ENCODE measurements at regions not wholly inside any gene's neighbourhood (a gene's known extent, or its start where the extent isn't known, plus 50 kb on each side); places are given as distances from the start of the nearest gene placed in this dataset.

DNA sequence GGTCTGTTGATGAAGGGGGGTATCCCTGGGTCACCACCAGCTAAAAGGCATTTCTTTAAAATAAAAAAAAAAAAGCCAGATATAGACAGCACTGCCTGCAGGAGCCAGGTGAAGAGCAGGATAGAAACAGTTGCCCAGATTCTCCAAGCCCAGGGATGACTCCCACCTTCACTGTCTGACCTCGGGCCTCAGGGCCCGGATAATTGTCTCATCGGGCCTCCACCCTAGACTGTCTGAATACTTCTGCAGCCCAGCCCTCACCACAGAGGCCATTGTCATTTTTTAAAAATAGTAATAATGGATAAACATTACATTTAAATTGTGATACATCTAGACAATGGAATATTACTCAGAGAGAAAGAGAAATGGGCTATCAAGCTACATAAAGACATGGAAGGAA lies 92.8 kb upstream of the TNRC6C start:
- no peaks in the 10 kb centered on the region for H3K9me1 ChIP-seq (ENCODE audit: control insufficient read depth, insufficient read depth, low read length)
- CTCF ChIA-PET (ENCODE audit: low intra/inter-chr PET ratio) = no interaction called here
- DNase-seq (ENCODE audit: extremely low read depth in 1 of 4, low spot score in 3 of 4) = no peak
- no TSS peak for BruUV-seq (replicated peaks)
- no peak overlapping the region for H3K9ac ChIP-seq (ENCODE audit: insufficient read depth in 1 of 2, low read depth in 2 of 2, low read length in 2 of 2)
- 11% methylated on average over 3 of the region's 3 CpGs for WGBS (ENCODE audit: insufficient coverage, low coverage, missing lambda C conversion rate)
- H2AFZ ChIP-seq (ENCODE audit: low read depth, low read length) = no peak overlapping the region
- no peaks in the 10 kb centered on the region for H3K79me2 ChIP-seq (ENCODE audit: control insufficient read depth, insufficient read depth, low read length)
- POLR2A ChIA-PET = interaction anchor here (0.7 to 0.8 kb wide), 2 partner anchors 18 to 361 kb away, joined by 3 to 4 read pairs; no protein-coding TSS in a partner anchor
- H3K9me3 ChIP-seq (replicated peaks; ENCODE audit: control insufficient read depth, insufficient read depth, low read depth, low read length) = no peaks in the 10 kb centered on the region
- H3K4me2 ChIP-seq (ENCODE audit: insufficient read depth, low read length) = no peak overlapping the region
- H3K27me3 ChIP-seq (ENCODE audit: control insufficient read depth in 2 of 2, insufficient read depth in 2 of 2, low read length in 2 of 2) = peaks cover 18 to 50% of the 10 kb centered on the region in 2 experiments
- no peak overlapping the region for H3K4me3 ChIP-seq
- H4K20me1 ChIP-seq (replicated peaks; ENCODE audit: control insufficient read depth, insufficient read depth, low read length) = no peaks in the 10 kb centered on the region
- FAIRE-seq = no peak
- no peak for ATAC-seq
- TF ChIP-seq BMI1 (IDR thresholded peaks at IDR 0.05; ENCODE audit: low read length) (no peak), STAG1 (CRISPR knock-in tag; IDR thresholded peaks at IDR 0.05; ENCODE audit: borderline replicate concordance) (no peak)
- TF ChIP-seq, protein P1, sequence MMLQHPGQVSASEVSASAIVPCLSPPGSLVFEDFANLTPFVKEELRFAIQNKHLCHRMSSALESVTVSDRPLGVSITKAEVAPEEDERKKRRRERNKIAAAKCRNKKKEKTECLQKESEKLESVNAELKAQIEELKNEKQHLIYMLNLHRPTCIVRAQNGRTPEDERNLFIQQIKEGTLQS (IDR thresholded peaks at IDR 0.05) = no peak
- TF ChIP-seq, protein P1 (CRISPR knock-in tag; conservative IDR thresholded peaks at IDR 0.05) = no peak
- TF ChIP-seq, protein P2, sequence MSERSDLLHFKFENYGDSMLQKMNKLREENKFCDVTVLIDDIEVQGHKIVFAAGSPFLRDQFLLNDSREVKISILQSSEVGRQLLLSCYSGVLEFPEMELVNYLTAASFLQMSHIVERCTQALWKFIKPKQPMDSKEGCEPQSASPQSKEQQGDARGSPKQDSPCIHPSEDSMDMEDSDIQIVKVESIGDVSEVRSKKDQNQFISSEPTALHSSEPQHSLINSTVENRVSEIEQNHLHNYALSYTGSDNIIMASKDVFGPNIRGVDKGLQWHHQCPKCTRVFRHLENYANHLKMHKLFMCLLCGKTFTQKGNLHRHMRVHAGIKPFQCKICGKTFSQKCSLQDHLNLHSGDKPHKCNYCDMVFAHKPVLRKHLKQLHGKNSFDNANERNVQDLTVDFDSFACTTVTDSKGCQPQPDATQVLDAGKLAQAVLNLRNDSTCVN (CRISPR knock-in tag; IDR thresholded peaks at IDR 0.05) = no peak
- peaks cover 0 to 16% of the 10 kb centered on the region in 2 experiments for H3K4me1 ChIP-seq (replicated peaks in 1 of 2; ENCODE audit: control insufficient read depth in 2 of 2, insufficient read depth in 2 of 2, low read length in 2 of 2)
- H3K36me3 ChIP-seq (ENCODE audit: control insufficient read depth, insufficient read depth, low read length) = no peaks in the 10 kb centered on the region
- intact Hi-C loops (cut with micrococcal nuclease) (no loop called here), in situ Hi-C loops (cut with MboI) (no loop called here)
- H3K27ac ChIP-seq (ENCODE audit: extremely low read depth, low read depth, low read length) = no peak overlapping the region
